Heart left ventricle (tissue), 16 donors: ENCODE measurements at regions not wholly inside any gene's neighbourhood (a gene's known extent, or its start where the extent isn't known, plus 50 kb on each side); places are given as distances from the start of the nearest gene placed in this dataset.

Experiments
- ATAC-seq, 4 donors: fragments of 200-7000 bp; cut with Tn5 transposase; one replicate each; pipeline ENCODE4 v1.9.1; 2020 to 2022; ENCODE audit warnings: moderate library complexity in 4 of 4, mild to moderate bottlenecking in 3 of 4, moderate number of reproducible peaks in 1 of 4
- DNase-seq, 5 donors: peaks; one replicate each; pipeline ENCODE4 v3.0.0-alpha.2; 2020
- H3K27ac ChIP-seq, 12 donors: fragments of 200-600 bp; sonication (generic) in 4 of 12; one replicate each; pipeline versions ENCODE4 v1.5.0 to v1.8.0; 2016 to 2022; ENCODE audit warnings: mild to moderate bottlenecking in 2 of 12
- H3K27me3 ChIP-seq, 9 donors: fragments of 200-600 bp; sonication (generic) in 2 of 9; one replicate each; pipeline versions ENCODE4 v1.5.1 to v1.8.0; 2016 to 2022; ENCODE audit warnings: mild to moderate bottlenecking in 3 of 9
- H3K36me3 ChIP-seq, 9 donors: fragments of 200-600 bp; sonication (generic) in 2 of 9; one replicate each; pipeline versions ENCODE4 v1.5.0 to v1.8.0; 2018 to 2022; ENCODE audit warnings: mild to moderate bottlenecking in 2 of 9
- H3K4me1 ChIP-seq, 12 donors: fragments of 200-600 bp; sonication (generic) in 4 of 12; one replicate each; pipeline versions ENCODE4 v1.5.0 to v1.8.0; 2016 to 2022; ENCODE audit warnings: mild to moderate bottlenecking in 3 of 12
- H3K4me3 ChIP-seq, 12 donors: fragments of 200-600 bp; sonication (generic) in 4 of 12; one replicate each; pipeline versions ENCODE4 v1.5.0 to v1.8.0; 2017 to 2022; ENCODE audit warnings: mild to moderate bottlenecking in 9 of 12, moderate library complexity in 4 of 12
- H3K9me3 ChIP-seq, 12 donors: fragments of 200-600 bp; sonication (generic) in 4 of 12; one replicate each; pipeline versions ENCODE4 v1.5.0 to v1.8.0; 2016 to 2022; ENCODE audit warnings: mild to moderate bottlenecking in 1 of 12
- CTCF ChIP-seq, 12 donors: fragments of 200-600 bp; sonication (generic) in 4 of 12; IDR thresholded peaks; one replicate each; pipeline versions ENCODE4 v1.5.0 to v1.8.0; 2018 to 2022; ENCODE audit warnings: antibody characterized with exemption in 12 of 12, mild to moderate bottlenecking in 5 of 12
- POLR2A ChIP-seq, 2 donors: fragments of 450-650 bp; IDR thresholded peaks; one replicate each; pipeline ENCODE4 v1.6.1; 2017; ENCODE audit warnings: antibody characterized with exemption in 2 of 2, mild to moderate bottlenecking in 2 of 2, moderate library complexity in 2 of 2
- WGBS, 4 donors: extraction: QIAGEN DNeasy Blood & Tissue Kit in 2 of 4; methylation state at CpG; one replicate each; pipeline versions ENCODE4 v1.1.5 to v1.1.7; 2013 to 2018; 5-methylcytosine and 5-hydroxymethylcytosine counted together
- intact Hi-C, 10 donors: fragments of 100-400 bp; cut with DNase I; formaldehyde crosslinking; loops; one replicate each; pipeline versions ENCODE4 v1.11.1 to v1.14.2; 2022
- donor health status: ischemic (EF 13 %, LVEDD 7.1; RV severe dilation, severe dysfunction).
- donor health status: healthy with polysubstance abuse.
- donor health status: DM: no; HTN: yes; CAD: no.
- donor health status: DM: no; HTN: no; CAD: no.
- donor health status: ischemic (EF 25% LVEDD 6.9; RV normal size, moderate dysfunction).
- donor health status: ischemic (EF 25% LVEDD 5.7; RV mildly dilated, moderate dysfunction).
- donor health status: healthy.
- donor health status: DM: yes; HTN: yes; CAD: no.
- donor health status: ischemic (EF 35%, LVEDD 5.7; RV mildly dilated, moderate dysfunction).
- donor health status: nonischemic (EF 11% LVEDD 7.7; RV severe dilation, severe dysfunction).
- donor health status: DM: yes; HTN: yes; CAD: no.
- donor health status: PGD.
- donor health status: ischemic (EF 29% LVEDD 5.4; RV normal size, mild dysfunction).
- donor health status: nonischemic (EF 23%, LVEDD 6.1; RV moderate dilation, normal function).

- Histone ChIP-seq H3K27ac (no peak overlapping the region), H3K4me3 (no peak overlapping the region), H3K4me1 (no peaks in the 10 kb centered on the region), H3K27me3 (no peaks in the 10 kb centered on the region), H3K9me3 (peaks cover 0 to 16% (median 0%) of the 10 kb centered on the region in 12 donors), H3K36me3 (no peaks in the 10 kb centered on the region)
- intact Hi-C loops = no loop called here
- TF ChIP-seq CTCF (IDR thresholded peaks at IDR 0.05) (no peak), POLR2A (IDR thresholded peaks at IDR 0.05) (no peak)
- WGBS, 4 donors = 68 to 95% (median 85%) methylated on average over 3 of the region's 3 CpGs
- ATAC-seq = no peak
- DNase-seq = no peak
Observed at GRCh38 chr6:132054525-132054924, 103.4 kb upstream of the CCN2 start.

GRCh38 chr6:132053511-132053910 lies 102.3 kb upstream of the CCN2 start:
- Histone ChIP-seq H3K4me1 (no peaks in the 10 kb centered on the region), H3K9me3 (peaks cover 0 to 16% (median 0%) of the 10 kb centered on the region in 12 donors), H3K4me3 (no peak overlapping the region), H3K27me3 (no peaks in the 10 kb centered on the region), H3K27ac (no peak overlapping the region), H3K36me3 (no peaks in the 10 kb centered on the region)
- intact Hi-C loops = no loop called here
- no peak for TF ChIP-seq CTCF (IDR thresholded peaks at IDR 0.05)
- TF ChIP-seq POLR2A (IDR thresholded peaks at IDR 0.05) = no peak
- ATAC-seq (no peak), DNase-seq (no peak)
- WGBS, 4 donors = 77 to 81% (median 80%) methylated on average over 2 of the region's 2 CpGs

DNA sequence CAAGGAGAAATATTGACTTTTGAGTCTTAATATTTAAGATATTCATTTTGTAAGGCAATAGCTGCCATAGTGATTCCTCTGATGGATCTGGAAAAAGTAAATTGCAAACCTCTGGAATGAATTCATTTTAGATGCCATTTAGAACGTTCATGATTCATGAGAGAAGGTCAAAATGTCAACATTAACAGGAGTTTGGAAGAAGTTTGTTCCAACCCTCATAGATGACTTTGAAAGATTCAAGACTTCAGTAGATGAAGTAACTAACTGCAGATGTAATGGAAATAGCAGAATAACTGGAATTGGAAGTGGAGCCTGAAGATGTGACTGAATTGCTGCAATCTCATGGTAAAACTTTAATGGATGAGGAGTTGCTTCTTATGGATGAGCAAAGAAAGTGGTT lies 100.9 kb upstream of the CCN2 start:
- Histone ChIP-seq H3K4me1 (no peaks in the 10 kb centered on the region), H3K27me3 (no peaks in the 10 kb centered on the region), H3K4me3 (no peak overlapping the region), H3K27ac (no peak overlapping the region), H3K36me3 (no peaks in the 10 kb centered on the region), H3K9me3 (peaks cover 0 to 24% (median 1%) of the 10 kb centered on the region in 12 donors)
- no peak for TF ChIP-seq POLR2A (IDR thresholded peaks at IDR 0.05)
- TF ChIP-seq CTCF (IDR thresholded peaks at IDR 0.05) = no peak
- ATAC-seq (no peak), DNase-seq (no peak)
- WGBS, 4 donors = 62 to 67% (median 64%) methylated on average over 1 of the region's 1 CpG
- intact Hi-C loops = no loop called here

DNA sequence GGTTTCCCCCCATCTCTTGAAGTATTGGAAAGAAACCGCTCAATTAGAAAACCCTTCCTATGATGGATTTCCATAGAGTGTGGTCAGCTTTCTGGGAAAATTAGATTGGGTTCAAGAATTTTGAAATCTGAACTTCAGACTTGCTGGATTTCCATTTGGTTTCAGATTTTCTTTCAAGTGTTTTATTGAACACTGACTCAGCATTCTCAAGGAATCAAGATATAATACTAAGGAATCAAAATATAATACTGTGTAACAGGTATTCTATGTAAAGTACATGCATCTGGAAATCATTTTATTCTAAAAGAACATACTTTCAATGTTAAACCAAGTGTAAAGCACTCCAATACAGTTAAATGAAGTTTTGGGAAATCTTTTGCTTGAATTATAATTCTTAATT lies 94.7 kb upstream of the CCN2 start:
- Histone ChIP-seq H3K36me3 (no peaks in the 10 kb centered on the region), H3K4me1 (no peaks in the 10 kb centered on the region), H3K9me3 (peaks cover 0 to 14% (median 0%) of the 10 kb centered on the region in 12 donors), H3K27me3 (no peaks in the 10 kb centered on the region), H3K4me3 (no peak overlapping the region), H3K27ac (no peak overlapping the region)
- TF ChIP-seq CTCF (IDR thresholded peaks at IDR 0.05) (no peak), POLR2A (IDR thresholded peaks at IDR 0.05) (no peak)
- WGBS, 4 donors = 92 to 98% (median 96%) methylated on average over 1 of the region's 1 CpG
- intact Hi-C loops = no loop called here
- DNase-seq (no peak), ATAC-seq (no peak)
